GM10266 (cell line): ENCODE measurements at regions not wholly inside any gene's neighbourhood (a gene's known extent, or its start where the extent isn't known, plus 50 kb on each side); places are given as distances from the start of the nearest gene placed in this dataset.

Experiments
- DNase-seq: peaks from one replicate; pipeline ENCODE4 v3.0.0; 2012; ENCODE audit errors: extremely low spot score
- CTCF ChIP-seq: IDR thresholded peaks from 2 replicates; pipeline ENCODE4 v1.5.1; 2012; ENCODE audit warnings: mild to moderate bottlenecking, low read depth; ENCODE audit not compliant: control insufficient read depth, insufficient read depth; ENCODE audit errors: missing control alignments

DNA sequence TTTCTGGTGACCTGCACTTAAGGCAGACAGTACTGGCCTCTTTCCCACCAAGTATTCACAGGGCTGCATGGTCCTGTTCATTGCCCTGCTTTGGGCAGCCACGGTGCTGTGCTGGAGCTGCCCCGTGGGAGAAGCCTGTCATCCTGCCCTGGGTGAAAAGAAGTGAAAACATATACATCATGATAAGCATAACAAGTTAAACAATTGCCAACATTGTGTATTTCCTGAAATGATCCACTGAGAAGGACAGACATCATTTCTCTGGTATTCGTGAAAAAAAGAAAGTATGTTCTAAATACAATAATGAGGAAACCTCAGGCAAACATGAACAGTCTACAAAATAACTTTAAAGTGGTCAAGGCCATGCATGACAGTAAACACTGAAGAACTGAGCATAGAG is 393.1 kb downstream of the TMEM135 start:
- TF ChIP-seq CTCF, result no peak
- DNase-seq, result no peak

DNA sequence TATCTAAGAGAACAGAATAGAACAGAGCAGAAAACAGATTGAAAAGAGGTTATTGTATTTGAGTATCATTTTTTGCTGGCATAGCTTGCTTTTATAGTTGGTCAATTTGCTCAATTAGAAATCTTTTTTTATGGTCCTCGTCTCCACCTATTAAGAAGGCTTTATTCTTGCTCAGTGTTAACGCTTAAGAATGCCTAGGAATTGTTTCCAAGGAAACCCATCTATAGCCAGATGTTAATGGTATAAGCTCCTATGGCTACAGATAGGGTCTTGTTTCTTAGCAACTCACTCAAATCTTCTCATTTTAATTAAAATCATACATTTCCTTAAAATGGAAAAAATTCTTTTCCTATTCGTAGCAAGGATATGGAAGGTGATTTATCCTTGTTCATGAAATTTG is 392.3 kb downstream of the TMEM135 start:
- no peak for TF ChIP-seq CTCF
- no peak for DNase-seq

DNA sequence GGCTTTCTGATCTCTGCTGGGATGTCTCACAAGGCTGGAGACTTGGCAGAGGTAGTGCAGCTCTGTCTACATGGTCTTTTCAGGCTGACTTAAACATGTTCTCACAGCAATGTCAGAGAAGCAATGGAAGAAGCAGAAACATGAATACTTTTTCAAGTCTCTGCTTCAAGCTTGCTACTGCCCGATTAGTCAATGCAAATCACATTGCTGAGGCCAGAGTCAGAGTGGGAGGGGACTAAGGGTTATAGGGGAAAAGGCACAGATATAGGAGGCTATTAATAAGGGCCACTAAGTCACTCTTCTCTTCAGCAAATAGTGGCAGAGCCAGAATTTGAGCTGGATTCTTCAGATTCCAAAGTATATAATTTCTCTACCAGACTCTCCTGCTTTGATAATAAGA is 390.5 kb downstream of the TMEM135 start:
- no peak for DNase-seq
- no peak for TF ChIP-seq CTCF

GRCh38 chr11:87425943-87426342 is 388.2 kb downstream of the TMEM135 start:
- DNase-seq, result no peak
- no peak for TF ChIP-seq CTCF

- no peak for DNase-seq
- TF ChIP-seq CTCF, result no peak
Measured at GRCh38 chr11:87425391-87425790, 387.7 kb downstream of the TMEM135 start.

DNA sequence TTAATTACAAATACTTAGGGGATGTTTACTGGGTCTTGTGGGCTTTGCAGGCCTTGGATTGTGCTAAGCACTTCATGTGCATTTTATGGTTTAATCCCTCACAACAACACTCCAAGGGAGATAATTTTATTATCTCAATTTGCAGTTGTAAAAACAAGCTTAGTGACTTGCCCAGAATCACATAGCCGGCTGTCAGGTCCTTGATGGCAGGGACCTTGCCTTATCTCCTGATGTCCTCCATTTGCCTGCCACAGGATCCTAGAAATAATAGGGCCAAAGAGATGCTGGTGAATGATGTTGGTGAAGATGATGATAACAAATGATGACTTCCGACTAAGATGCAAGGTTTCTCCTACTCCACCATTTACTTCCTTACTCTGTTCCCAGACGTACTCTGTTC is 385.4 kb downstream of the TMEM135 start:
- no peak for DNase-seq
- no peak for TF ChIP-seq CTCF

GRCh38 chr11:87422566-87422965 is 384.8 kb downstream of the TMEM135 start:
- DNase-seq, result no peak
- no peak for TF ChIP-seq CTCF
